MCF 10A (cell line): ENCODE measurements at regions not wholly inside any gene's neighbourhood (a gene's known extent, or its start where the extent isn't known, plus 50 kb on each side); places are given as distances from the start of the nearest gene placed in this dataset.
A peak's percentile ranks its signal among the peaks of the same experiment; 100 is the strongest.

Experiments
- BruUV-seq: library from RNA; stranded (reverse); fragments of 400-500 nt; replicated peaks from 2 replicates; lab custom pipeline; 2021; lab: Mats Ljungman, UMichigan
- CTCF ChIA-PET: fragments of 300-600 bp; sonication (Branson Sonifier 250); formaldehyde crosslinking; extraction: SDS; loops from one replicate; lab custom pipeline; 2021; ENCODE audit warnings: antibody characterized with exemption, inconsistent platforms; lab: Yijun Ruan, JAX
- POLR2A ChIA-PET: fragments of 300-600, 350-650 bp; sonication (Branson Sonifier 250); formaldehyde crosslinking; extraction: SDS; loops from one replicate; lab custom pipeline; 2020; ENCODE audit warnings: antibody characterized with exemption, inconsistent platforms; lab: Yijun Ruan, JAX
- DNase-seq: peaks from one replicate; pipeline ENCODE4 v3.0.0-alpha.2; 2018; ENCODE audit not compliant: unreplicated experiment
- H3K27ac Mint-ChIP-seq: one replicate; pipeline ENCODE4 v1.8.0; 2022; ENCODE audit warnings: mild to moderate bottlenecking, low read depth, mixed read lengths; ENCODE audit not compliant: unreplicated experiment
- H3K27me3 Mint-ChIP-seq: one replicate; pipeline ENCODE4 v1.8.0; 2022; ENCODE audit warnings: mixed read lengths; ENCODE audit not compliant: insufficient read depth, unreplicated experiment
- H3K36me3 Mint-ChIP-seq: one replicate; pipeline ENCODE4 v1.8.0; 2022; ENCODE audit warnings: mild to moderate bottlenecking, moderate library complexity, mixed read lengths; ENCODE audit not compliant: insufficient read depth, unreplicated experiment
- H3K4me1 Mint-ChIP-seq: one replicate; pipeline ENCODE4 v1.8.0; 2022; ENCODE audit warnings: mixed read lengths; ENCODE audit not compliant: insufficient read depth, unreplicated experiment
- H3K4me3 Mint-ChIP-seq: one replicate; pipeline ENCODE4 v1.8.0; 2022; ENCODE audit warnings: mild to moderate bottlenecking, moderate library complexity, mixed read lengths; ENCODE audit not compliant: unreplicated experiment
- H3K9me3 Mint-ChIP-seq: one replicate; pipeline ENCODE4 v1.8.0; 2022; ENCODE audit warnings: mixed read lengths; ENCODE audit not compliant: unreplicated experiment
- intact Hi-C: fragments of 100-400 bp; cut with micrococcal nuclease; formaldehyde crosslinking; loops from 2 replicates; pipeline ENCODE4 v1.14.1; 2022
- TF ChIP-seq, protein P1 (sequence below): fragments of 200-600 bp; IDR thresholded peaks from one replicate; pipeline ENCODE4 v1.8.0; 2022; ENCODE audit warnings: antibody characterized with exemption, mild to moderate bottlenecking; ENCODE audit not compliant: unreplicated experiment

DNA sequence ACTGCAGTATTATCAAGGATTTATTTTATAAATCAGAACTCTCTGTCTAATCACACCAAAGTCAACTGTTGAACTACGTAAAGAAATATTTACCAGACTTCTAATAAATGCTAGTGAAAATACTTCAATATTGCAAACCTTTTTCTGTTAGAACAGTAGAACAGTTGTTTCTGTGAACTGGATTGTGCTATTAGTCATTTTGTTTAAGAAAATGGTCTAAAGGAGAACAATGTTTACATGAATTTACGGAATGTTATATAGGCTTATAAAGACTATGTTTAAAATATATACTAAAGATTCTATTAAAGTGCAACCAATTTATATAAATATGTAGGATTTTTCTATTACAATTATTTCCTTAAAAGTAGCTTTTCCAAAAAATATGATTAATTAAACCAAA is 471.4 kb downstream of the FSCB start:
- Mint-ChIP-seq H3K4me1 (peaks cover 29% of the 10 kb centered on the region), H3K27ac (no peak overlapping the region), H3K9me3 (peaks cover 16% of the 10 kb centered on the region), H3K36me3 (no peaks in the 10 kb centered on the region), H3K27me3 (no peaks in the 10 kb centered on the region), H3K4me3 (no peak overlapping the region)
- no peak for DNase-seq
- no TSS peak for BruUV-seq
- ChIA-PET CTCF (no interaction called here), POLR2A (interaction anchor here (0.6 kb wide), 1 partner anchor 45 kb away, joined by 3 read pairs; no protein-coding TSS in a partner anchor)
- intact Hi-C loops, result no loop called here
- TF ChIP-seq, protein P1, sequence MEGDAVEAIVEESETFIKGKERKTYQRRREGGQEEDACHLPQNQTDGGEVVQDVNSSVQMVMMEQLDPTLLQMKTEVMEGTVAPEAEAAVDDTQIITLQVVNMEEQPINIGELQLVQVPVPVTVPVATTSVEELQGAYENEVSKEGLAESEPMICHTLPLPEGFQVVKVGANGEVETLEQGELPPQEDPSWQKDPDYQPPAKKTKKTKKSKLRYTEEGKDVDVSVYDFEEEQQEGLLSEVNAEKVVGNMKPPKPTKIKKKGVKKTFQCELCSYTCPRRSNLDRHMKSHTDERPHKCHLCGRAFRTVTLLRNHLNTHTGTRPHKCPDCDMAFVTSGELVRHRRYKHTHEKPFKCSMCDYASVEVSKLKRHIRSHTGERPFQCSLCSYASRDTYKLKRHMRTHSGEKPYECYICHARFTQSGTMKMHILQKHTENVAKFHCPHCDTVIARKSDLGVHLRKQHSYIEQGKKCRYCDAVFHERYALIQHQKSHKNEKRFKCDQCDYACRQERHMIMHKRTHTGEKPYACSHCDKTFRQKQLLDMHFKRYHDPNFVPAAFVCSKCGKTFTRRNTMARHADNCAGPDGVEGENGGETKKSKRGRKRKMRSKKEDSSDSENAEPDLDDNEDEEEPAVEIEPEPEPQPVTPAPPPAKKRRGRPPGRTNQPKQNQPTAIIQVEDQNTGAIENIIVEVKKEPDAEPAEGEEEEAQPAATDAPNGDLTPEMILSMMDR, result no peak

DNA sequence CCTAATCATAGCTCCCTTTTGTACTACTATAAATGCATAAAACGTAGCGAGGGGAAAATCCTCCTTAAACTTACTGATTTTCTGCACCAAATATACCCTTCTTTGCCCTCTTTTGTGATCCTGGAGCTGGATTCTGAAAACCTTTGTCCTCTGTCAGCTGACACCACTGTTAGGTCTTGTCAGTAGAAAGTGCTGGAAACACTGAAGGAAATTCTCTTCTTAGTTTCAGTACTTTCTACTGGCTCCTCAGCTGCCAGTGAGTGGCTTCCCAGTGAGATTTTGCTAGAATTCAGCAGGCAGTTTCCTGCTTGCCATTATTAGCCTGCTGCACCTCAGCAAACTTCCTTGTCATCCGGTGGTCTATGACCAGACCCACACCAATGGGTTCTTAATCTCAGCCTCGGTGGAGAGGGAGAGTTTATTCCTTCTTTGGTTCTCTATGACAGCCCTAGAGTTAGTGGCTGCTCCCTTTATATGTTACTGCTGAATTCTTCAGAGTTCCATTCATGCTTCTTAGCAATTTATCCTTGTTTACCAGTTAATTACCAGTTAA is 476.2 kb downstream of the FSCB start:
- peaks cover 38% of the 10 kb centered on the region for H3K4me1 Mint-ChIP-seq
- no peaks in the 10 kb centered on the region for H3K27me3 Mint-ChIP-seq
- H3K27ac Mint-ChIP-seq, result peak overlapping the region; percentile 73
- intact Hi-C loops, result no loop called here
- TF ChIP-seq, protein P1, result no peak
- DNase-seq, result no peak
- H3K36me3 Mint-ChIP-seq, result no peaks in the 10 kb centered on the region
- CTCF ChIA-PET, result interaction anchor here (0.8 to 1.2 kb wide), 3 partner anchors 21 to 423 kb away, joined by 3 to 4 read pairs (median 4); no protein-coding TSS in a partner anchor
- no TSS peak for BruUV-seq
- H3K4me3 Mint-ChIP-seq, result no peak overlapping the region
- POLR2A ChIA-PET, result interaction anchor here (0.6 to 2.4 kb wide), 7 partner anchors 10 to 868 kb away, joined by 3 to 7 read pairs (median 3); no protein-coding TSS in a partner anchor
- H3K9me3 Mint-ChIP-seq, result no peaks in the 10 kb centered on the region

DNA sequence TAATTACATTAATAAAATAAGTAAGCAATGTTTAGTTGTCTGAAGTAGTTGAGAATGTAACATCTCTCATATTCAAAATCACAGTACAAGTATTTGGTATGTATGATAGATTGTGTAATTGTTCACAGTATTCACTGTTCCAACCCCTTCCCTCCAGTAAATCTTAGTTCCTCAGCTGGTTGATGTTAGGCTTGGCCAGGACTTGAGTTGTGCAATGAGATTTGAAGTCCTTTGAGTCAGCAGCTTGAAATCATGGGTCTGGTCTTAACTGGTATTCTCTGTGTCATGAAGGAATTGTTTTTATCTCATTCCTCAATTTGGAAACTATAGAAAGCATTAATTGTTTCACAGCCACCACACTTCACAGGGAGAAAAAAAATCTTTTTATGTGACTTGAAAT is 477.1 kb downstream of the FSCB start:
- no peaks in the 10 kb centered on the region for H3K9me3 Mint-ChIP-seq
- CTCF ChIA-PET, result interaction anchor here (0.9 to 1.5 kb wide), 3 partner anchors 10 to 424 kb away, joined by 4 to 6 read pairs (median 4); no protein-coding TSS in a partner anchor
- intact Hi-C loops, result no loop called here
- no peaks in the 10 kb centered on the region for H3K36me3 Mint-ChIP-seq
- DNase-seq, result peak; percentile 92
- BruUV-seq, result no TSS peak
- no peaks in the 10 kb centered on the region for H3K27me3 Mint-ChIP-seq
- H3K27ac Mint-ChIP-seq, result peak overlapping the region; percentile 68
- H3K4me3 Mint-ChIP-seq, result no peak overlapping the region
- POLR2A ChIA-PET, result interaction anchor here (0.8 to 2.4 kb wide), 11 partner anchors 11 to 222 kb away, joined by 3 to 7 read pairs (median 3); no protein-coding TSS in a partner anchor
- TF ChIP-seq, protein P1, result no peak
- peaks cover 38% of the 10 kb centered on the region for H3K4me1 Mint-ChIP-seq

DNA sequence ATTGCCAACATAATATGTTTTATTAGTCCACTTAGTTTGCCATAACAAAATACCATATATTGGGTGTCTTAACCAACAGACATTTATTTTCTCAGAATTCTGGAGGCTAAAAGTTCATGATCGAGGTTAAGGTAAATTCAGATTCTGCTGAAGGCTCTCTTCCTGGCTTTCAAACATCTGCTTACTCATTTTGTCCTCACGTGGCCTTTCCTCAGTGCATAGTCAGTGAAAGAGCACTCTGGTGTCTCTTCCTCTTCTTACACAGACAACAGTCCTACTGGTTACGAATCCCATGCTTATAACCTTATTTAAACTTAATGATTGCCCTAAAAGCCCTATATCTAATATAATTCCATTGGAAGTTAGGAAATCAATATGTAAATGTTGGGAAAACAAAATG is 479.7 kb downstream of the FSCB start:
- Mint-ChIP-seq H3K9me3 (peaks cover 16% of the 10 kb centered on the region), H3K27me3 (no peaks in the 10 kb centered on the region), H3K4me1 (peaks cover 18% of the 10 kb centered on the region), H3K27ac (no peak overlapping the region), H3K4me3 (no peak overlapping the region), H3K36me3 (no peaks in the 10 kb centered on the region)
- DNase-seq, result no peak
- TF ChIP-seq, protein P1, result no peak
- ChIA-PET CTCF (no interaction called here), POLR2A (no interaction called here)
- intact Hi-C loops, result no loop called here
- BruUV-seq, result no TSS peak
